ENCODE measurements at regions not wholly inside any gene's neighbourhood (a gene's known extent, or its start where the extent isn't known, plus 50 kb on each side); places are given as distances from the start of the nearest gene placed in this dataset.

GRCh38 chr20:21033817-21034216 lies 72.3 kb downstream of the LINC00237 start:
- no peak for TF ChIP-seq CTCF (IDR thresholded peaks at IDR 0.05)
- no peak for TF ChIP-seq REST (IDR thresholded peaks at IDR 0.05; ENCODE audit: insufficient read depth in 1 of 2, low read depth in 2 of 2, low read length in 1 of 2)
- TF ChIP-seq POLR2AphosphoS5 (IDR thresholded peaks at IDR 0.05; ENCODE audit: low read depth, low read length): no peak
- no peak for TF ChIP-seq TCF7L2 (IDR thresholded peaks at IDR 0.05; ENCODE audit: low read depth, low read length)
- no peak for TF ChIP-seq SIN3A (IDR thresholded peaks at IDR 0.05; ENCODE audit: borderline replicate concordance, insufficient read depth, low read depth, low read length)
